GM19238 (cell line): ENCODE measurements at regions not wholly inside any gene's neighbourhood (a gene's known extent, or its start where the extent isn't known, plus 50 kb on each side); places are given as distances from the start of the nearest gene placed in this dataset.
"Not testable (repeated sequence)": the region's sequence is repeated elsewhere in the genome, so short reads cannot be mapped to it uniquely, and the experiment has no call there.

ENCODE experiments used
- DNase-seq: peaks from one replicate; pipeline ENCODE4 v3.0.0; 2011; ENCODE audit warnings: low spot score; ENCODE audit not compliant: insufficient read length

- no peak for DNase-seq
Measured at GRCh38 chr6:105545228-105545920, 142.5 kb upstream of the PREP start.

- no peak for DNase-seq
Measured at GRCh38 chr6:105539911-105540310, 137.0 kb upstream of the PREP start.

GRCh38 chr6:105537981-105538578, 135.2 kb upstream of the PREP start:
- DNase-seq: no peak

GRCh38 chr6:105536961-105537360, 134.1 kb upstream of the PREP start:
- no peak for DNase-seq

- DNase-seq: no peak
Measured at GRCh38 chr6:105533301-105533700, 130.4 kb upstream of the PREP start.

- no peak for DNase-seq
Measured at GRCh38 chr6:105526225-105526872, 123.5 kb upstream of the PREP start.

GRCh38 chr6:105522626-105523322, 119.9 kb upstream of the PREP start:
- DNase-seq: no peak

- no peak for DNase-seq
Measured at GRCh38 chr6:105519954-105520353, 117.1 kb upstream of the PREP start.

- DNase-seq: not testable (repeated sequence)
Measured at GRCh38 chr6:105518993-105519392, 116.1 kb upstream of the PREP start.

- no peak for DNase-seq
Measured at GRCh38 chr6:105515054-105515453, 112.2 kb upstream of the PREP start.

- no peak for DNase-seq
Measured at GRCh38 chr6:105514306-105514705, 111.4 kb upstream of the PREP start.

GRCh38 chr6:105511639-105512038, 108.8 kb upstream of the PREP start:
- DNase-seq: no peak

GRCh38 chr6:105510746-105511145, 107.9 kb upstream of the PREP start:
- DNase-seq: no peak

- DNase-seq: no peak
Measured at GRCh38 chr6:105509506-105510331, 106.8 kb upstream of the PREP start.

- DNase-seq: no peak
Measured at GRCh38 chr6:105507811-105508210, 104.9 kb upstream of the PREP start.

GRCh38 chr6:105504706-105505105, 101.8 kb upstream of the PREP start:
- DNase-seq: no peak

GRCh38 chr6:105503641-105504040, 100.8 kb upstream of the PREP start:
- no peak for DNase-seq

- no peak for DNase-seq
Measured at GRCh38 chr6:105501826-105502344, 99.0 kb upstream of the PREP start.

- no peak for DNase-seq
Measured at GRCh38 chr6:105501246-105501645, 98.4 kb upstream of the PREP start.

GRCh38 chr6:105500693-105501092, 97.8 kb upstream of the PREP start:
- no peak for DNase-seq

- no peak for DNase-seq
Measured at GRCh38 chr6:105499931-105500330, 97.0 kb upstream of the PREP start.
